GM12878 (cell line): ENCODE measurements at regions not wholly inside any gene's neighbourhood (a gene's known extent, or its start where the extent isn't known, plus 50 kb on each side); places are given as distances from the start of the nearest gene placed in this dataset.

Experiments
- ATAC-seq: fragments of 200-7000 bp; cut with Tn5 transposase; 3 replicates; pipeline ENCODE4 v1.9.1; 2020; ENCODE audit warnings: mild to moderate bottlenecking, moderate library complexity
- BruUV-seq: library from RNA; stranded (reverse); fragments of 400-500 nt; replicated peaks from 2 replicates; lab custom pipeline; 2021; lab: Mats Ljungman, UMichigan
- CTCF ChIA-PET: fragments of 300-600 bp; sonication (Branson Sonifier 250); formaldehyde crosslinking; extraction: SDS; loops from one replicate; lab custom pipeline; 2021; ENCODE audit warnings: inconsistent platforms; lab: Yijun Ruan, JAX
- POLR2A ChIA-PET: fragments of 350-600 bp; formaldehyde crosslinking; extraction: SDS; loops from one replicate; lab custom pipeline; 2021; ENCODE audit warnings: inconsistent platforms; lab: Charles Lee
- RAD21 ChIA-PET: fragments of 300-600 bp; sonication (Branson Sonifier 250); formaldehyde crosslinking; loops from one replicate; lab custom pipeline; 2023; ENCODE audit warnings: antibody characterized with exemption; ENCODE audit not compliant: unreplicated experiment; lab: Charles Lee
- SMC1A ChIA-PET: fragments of 300-600 bp; sonication (Branson Sonifier 250); formaldehyde crosslinking; loops from one replicate; lab custom pipeline; 2023; ENCODE audit not compliant: unreplicated experiment, uncharacterized antibody; lab: Charles Lee
- DNase-seq: peaks from one replicate; pipeline ENCODE4 v3.0.0-alpha.2; 2011; ENCODE audit warnings: low read depth, low spot score
- FAIRE-seq: peaks from 3 replicates; lab custom pipeline; 2011; peaks lifted over from hg19 to GRCh38; lab: Jason Lieb, UNC
- H2AFZ ChIP-seq: 2 replicates; pipeline ENCODE4 v1.6.0; 2011; ENCODE audit warnings: low read depth, low read length, control low read depth; ENCODE audit not compliant: control insufficient read depth
- H3K27ac ChIP-seq: 2 replicates; pipeline ENCODE4 v1.5.1; 2011; ENCODE audit warnings: control low read depth; ENCODE audit not compliant: control insufficient read depth, insufficient read depth
- H3K27me3 ChIP-seq, 2 experiments: replicated peaks in 1 of 2; 2 replicates each; pipeline versions ENCODE4 v1.6.0 to v1.6.1; 2011; ENCODE audit warnings: low read length in 1 of 2; ENCODE audit not compliant: control insufficient read depth in 2 of 2, insufficient read depth in 2 of 2
- H3K36me3 ChIP-seq, 2 experiments: 2 replicates each; pipeline ENCODE4 v1.5.1; 2011; ENCODE audit warnings: low read length in 1 of 2; ENCODE audit not compliant: control insufficient read depth in 2 of 2, insufficient read depth in 2 of 2
- H3K4me1 ChIP-seq: 2 replicates; pipeline ENCODE4 v1.6.1; 2011; ENCODE audit warnings: mild to moderate bottlenecking, low read length, moderate library complexity, mixed read lengths; ENCODE audit not compliant: control insufficient read depth, insufficient read depth
- H3K4me2 ChIP-seq: 2 replicates; pipeline ENCODE4 v1.6.0; 2011; ENCODE audit warnings: control low read depth; ENCODE audit not compliant: control insufficient read depth, insufficient read depth
- H3K4me3 ChIP-seq: fragments of 200-600 bp; sonication (generic); 2 replicates; pipeline ENCODE4 v1.5.1; 2016
- H3K79me2 ChIP-seq: 2 replicates; pipeline ENCODE4 v1.6.0; 2011; ENCODE audit warnings: low read length; ENCODE audit not compliant: control insufficient read depth, insufficient read depth
- H3K9ac ChIP-seq: 2 replicates; pipeline ENCODE4 v1.8.0; 2011; ENCODE audit warnings: low read length, control low read depth, mixed read lengths; ENCODE audit not compliant: control insufficient read depth, insufficient read depth
- H3K9me3 ChIP-seq: replicated peaks from 3 replicates; pipeline ENCODE4 v1.5.1; 2011; ENCODE audit warnings: mild to moderate bottlenecking, low read length; ENCODE audit not compliant: control insufficient read depth, insufficient read depth
- H4K20me1 ChIP-seq: 2 replicates; pipeline ENCODE4 v1.6.0; 2011; ENCODE audit not compliant: control insufficient read depth, insufficient read depth
- ASH2L ChIP-seq: fragments of 300-600, 200-600 bp; sonication (generic); IDR thresholded peaks from 2 replicates; pipeline ENCODE4 v1.6.1; 2017; ENCODE audit warnings: low read depth, mild to moderate bottlenecking, borderline replicate concordance
- BCL11A ChIP-seq: IDR thresholded peaks from 2 replicates; pipeline ENCODE4 v1.6.1; 2011; ENCODE audit warnings: low read depth, low read length
- CHD1 ChIP-seq: IDR thresholded peaks from 2 replicates; pipeline ENCODE4 v1.6.1; 2012; ENCODE audit warnings: low read depth, low read length, improper control_type of control experiment
- ESRRA ChIP-seq: IDR thresholded peaks from 2 replicates; pipeline ENCODE4 v1.6.1; 2012; ENCODE audit warnings: mild to moderate bottlenecking, low read length, improper control_type of control experiment
- IKZF1 ChIP-seq: fragments of 450-650 bp; conservative IDR thresholded peaks from 2 replicates; pipeline ENCODE4 v1.6.1; 2017; ENCODE audit warnings: antibody characterized with exemption, mild to moderate bottlenecking
- IKZF2 ChIP-seq, 2 experiments: fragments of 450-650 bp; IDR thresholded peaks; 2 replicates each; pipeline ENCODE4 v1.6.1; 2017; ENCODE audit warnings: mild to moderate bottlenecking in 2 of 2, moderate library complexity in 2 of 2
- KLF5 ChIP-seq: fragments of 450-650 bp; IDR thresholded peaks from 2 replicates; pipeline ENCODE4 v1.6.1; 2014; ENCODE audit warnings: mild to moderate bottlenecking; ENCODE audit not compliant: partially characterized antibody
- MTA2 ChIP-seq: fragments of 450-650 bp; IDR thresholded peaks from 2 replicates; pipeline ENCODE4 v1.6.1; 2016; ENCODE audit warnings: low read depth, mild to moderate bottlenecking, moderate library complexity
- PAX8 ChIP-seq: fragments of 450-650 bp; IDR thresholded peaks from 2 replicates; pipeline ENCODE4 v1.6.1; 2017; ENCODE audit warnings: mild to moderate bottlenecking, moderate library complexity
- PML ChIP-seq: IDR thresholded peaks from 2 replicates; pipeline ENCODE4 v1.6.1; 2012; ENCODE audit warnings: low read length, inconsistent platforms
- SREBF2 ChIP-seq: IDR thresholded peaks from 2 replicates; pipeline ENCODE4 v1.6.1; 2012; ENCODE audit warnings: mild to moderate bottlenecking, low read length
- SUZ12 ChIP-seq: fragments of 200-600 bp; sonication (generic); IDR thresholded peaks from one replicate; pipeline ENCODE4 v1.6.1; 2018; ENCODE audit warnings: antibody characterized with exemption, mild to moderate bottlenecking; ENCODE audit not compliant: unreplicated experiment
- TAF1 ChIP-seq: IDR thresholded peaks from 2 replicates; pipeline ENCODE4 v1.6.1; 2011; ENCODE audit warnings: mild to moderate bottlenecking, low read depth, low read length, borderline replicate concordance
- ZBED1 ChIP-seq: IDR thresholded peaks from 2 replicates; pipeline ENCODE4 v1.6.1; 2016; ENCODE audit warnings: borderline replicate concordance
- WGBS: methylation state at CpG from one replicate; pipeline ENCODE4 v1.1.6; 2016; ENCODE audit warnings: low lambda C conversion rate; ENCODE audit not compliant: insufficient replicate concordance, insufficient coverage; ENCODE audit errors: missing lambda C conversion rate; 5-methylcytosine and 5-hydroxymethylcytosine counted together
- in situ Hi-C: fragments of 300-500 bp; cut with MboI; formaldehyde crosslinking; loops from 9 replicates; pipeline ENCODE4 v1.14.3; 2018; ENCODE audit warnings: mixed read lengths
- intact Hi-C: fragments of 100-400 bp; cut with micrococcal nuclease; formaldehyde crosslinking; loops from one replicate; pipeline ENCODE4 v1.14.2; 2022; ENCODE audit not compliant: unreplicated experiment
- TF ChIP-seq, protein P1 (sequence below): fragments of 450-650 bp; IDR thresholded peaks from 2 replicates; pipeline ENCODE4 v1.6.1; 2018; ENCODE audit warnings: borderline replicate concordance, mild to moderate bottlenecking; ENCODE audit not compliant: partially characterized antibody
- TF ChIP-seq, protein P2 (sequence below): fragments of 450-650 bp; IDR thresholded peaks from 2 replicates; pipeline ENCODE4 v1.6.1; 2018; ENCODE audit warnings: mild to moderate bottlenecking, low read depth, moderate library complexity; ENCODE audit not compliant: partially characterized antibody
- TF ChIP-seq, protein P3 (sequence below): fragments of 450-650 bp; IDR thresholded peaks from 2 replicates; pipeline ENCODE4 v1.6.1; 2014; ENCODE audit warnings: mild to moderate bottlenecking
- TF ChIP-seq, protein P4 (sequence below): fragments of 150-350 bp; IDR thresholded peaks from 2 replicates; pipeline ENCODE4 v1.6.1; 2016; ENCODE audit warnings: low read depth, low read length

DNA sequence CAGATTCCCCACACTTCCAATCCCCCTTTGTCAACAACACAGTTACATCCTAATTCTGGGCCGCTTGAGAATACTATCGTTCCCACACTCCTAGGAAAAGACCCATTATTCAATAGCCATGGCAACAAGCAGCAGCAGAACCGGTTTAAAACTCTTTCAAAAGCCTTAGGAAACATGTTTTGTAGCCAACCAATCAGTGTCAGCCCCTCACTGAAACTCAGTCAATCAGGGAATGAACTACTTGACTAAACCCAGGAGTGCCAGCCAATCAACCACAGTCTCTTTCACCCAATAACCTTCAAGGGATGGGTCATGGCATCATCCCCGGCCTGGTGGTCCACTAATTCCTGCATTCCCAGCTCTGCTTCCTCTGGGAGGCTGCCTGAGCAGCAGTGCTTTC lies 204.8 kb upstream of the HS6ST1 start:
- H3K27ac ChIP-seq: no peak overlapping the region
- SMC1A ChIA-PET: no interaction called here
- WGBS: 37% methylated on average over 4 of the region's 4 CpGs
- ATAC-seq (no peak), DNase-seq (no peak), FAIRE-seq (no peak)
- in situ Hi-C loops (no loop called here), intact Hi-C loops (no loop called here)
- no peaks in the 10 kb centered on the region; the same call in 2 of the 3 replicates for H3K9me3 ChIP-seq
- RAD21 ChIA-PET: no interaction called here
- TF ChIP-seq IKZF1 (no peak), CHD1 (no peak), IKZF2 (IDR thresholded peaks at IDR 0.05) (no peak), ZBED1 (no peak), ESRRA (no peak), BCL11A (no peak), PML (no peak), SUZ12 (no peak), KLF5 (no peak), ASH2L (no peak), TAF1 (no peak), MTA2 (no peak), SREBF2 (no peak), PAX8 (no peak)
- TF ChIP-seq, protein P1, sequence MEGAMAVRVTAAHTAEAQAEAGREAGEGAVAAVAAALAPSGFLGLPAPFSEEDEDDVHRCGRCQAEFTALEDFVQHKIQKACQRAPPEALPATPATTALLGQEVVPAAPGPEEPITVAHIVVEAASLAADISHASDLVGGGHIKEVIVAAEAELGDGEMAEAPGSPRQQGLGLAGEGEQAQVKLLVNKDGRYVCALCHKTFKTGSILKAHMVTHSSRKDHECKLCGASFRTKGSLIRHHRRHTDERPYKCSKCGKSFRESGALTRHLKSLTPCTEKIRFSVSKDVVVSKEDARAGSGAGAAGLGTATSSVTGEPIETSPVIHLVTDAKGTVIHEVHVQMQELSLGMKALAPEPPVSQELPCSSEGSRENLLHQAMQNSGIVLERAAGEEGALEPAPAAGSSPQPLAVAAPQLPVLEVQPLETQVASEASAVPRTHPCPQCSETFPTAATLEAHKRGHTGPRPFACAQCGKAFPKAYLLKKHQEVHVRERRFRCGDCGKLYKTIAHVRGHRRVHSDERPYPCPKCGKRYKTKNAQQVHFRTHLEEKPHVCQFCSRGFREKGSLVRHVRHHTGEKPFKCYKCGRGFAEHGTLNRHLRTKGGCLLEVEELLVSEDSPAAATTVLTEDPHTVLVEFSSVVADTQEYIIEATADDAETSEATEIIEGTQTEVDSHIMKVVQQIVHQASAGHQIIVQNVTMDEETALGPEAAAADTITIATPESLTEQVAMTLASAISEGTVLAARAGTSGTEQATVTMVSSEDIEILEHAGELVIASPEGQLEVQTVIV: no peak
- TF ChIP-seq, protein P2, sequence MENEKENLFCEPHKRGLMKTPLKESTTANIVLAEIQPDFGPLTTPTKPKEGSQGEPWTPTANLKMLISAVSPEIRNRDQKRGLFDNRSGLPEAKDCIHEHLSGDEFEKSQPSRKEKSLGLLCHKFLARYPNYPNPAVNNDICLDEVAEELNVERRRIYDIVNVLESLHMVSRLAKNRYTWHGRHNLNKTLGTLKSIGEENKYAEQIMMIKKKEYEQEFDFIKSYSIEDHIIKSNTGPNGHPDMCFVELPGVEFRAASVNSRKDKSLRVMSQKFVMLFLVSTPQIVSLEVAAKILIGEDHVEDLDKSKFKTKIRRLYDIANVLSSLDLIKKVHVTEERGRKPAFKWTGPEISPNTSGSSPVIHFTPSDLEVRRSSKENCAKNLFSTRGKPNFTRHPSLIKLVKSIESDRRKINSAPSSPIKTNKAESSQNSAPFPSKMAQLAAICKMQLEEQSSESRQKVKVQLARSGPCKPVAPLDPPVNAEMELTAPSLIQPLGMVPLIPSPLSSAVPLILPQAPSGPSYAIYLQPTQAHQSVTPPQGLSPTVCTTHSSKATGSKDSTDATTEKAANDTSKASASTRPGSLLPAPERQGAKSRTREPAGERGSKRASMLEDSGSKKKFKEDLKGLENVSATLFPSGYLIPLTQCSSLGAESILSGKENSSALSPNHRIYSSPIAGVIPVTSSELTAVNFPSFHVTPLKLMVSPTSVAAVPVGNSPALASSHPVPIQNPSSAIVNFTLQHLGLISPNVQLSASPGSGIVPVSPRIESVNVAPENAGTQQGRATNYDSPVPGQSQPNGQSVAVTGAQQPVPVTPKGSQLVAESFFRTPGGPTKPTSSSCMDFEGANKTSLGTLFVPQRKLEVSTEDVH: no peak
- TF ChIP-seq, protein P3, sequence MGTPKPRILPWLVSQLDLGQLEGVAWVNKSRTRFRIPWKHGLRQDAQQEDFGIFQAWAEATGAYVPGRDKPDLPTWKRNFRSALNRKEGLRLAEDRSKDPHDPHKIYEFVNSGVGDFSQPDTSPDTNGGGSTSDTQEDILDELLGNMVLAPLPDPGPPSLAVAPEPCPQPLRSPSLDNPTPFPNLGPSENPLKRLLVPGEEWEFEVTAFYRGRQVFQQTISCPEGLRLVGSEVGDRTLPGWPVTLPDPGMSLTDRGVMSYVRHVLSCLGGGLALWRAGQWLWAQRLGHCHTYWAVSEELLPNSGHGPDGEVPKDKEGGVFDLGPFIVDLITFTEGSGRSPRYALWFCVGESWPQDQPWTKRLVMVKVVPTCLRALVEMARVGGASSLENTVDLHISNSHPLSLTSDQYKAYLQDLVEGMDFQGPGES: no peak
- TF ChIP-seq, protein P4, sequence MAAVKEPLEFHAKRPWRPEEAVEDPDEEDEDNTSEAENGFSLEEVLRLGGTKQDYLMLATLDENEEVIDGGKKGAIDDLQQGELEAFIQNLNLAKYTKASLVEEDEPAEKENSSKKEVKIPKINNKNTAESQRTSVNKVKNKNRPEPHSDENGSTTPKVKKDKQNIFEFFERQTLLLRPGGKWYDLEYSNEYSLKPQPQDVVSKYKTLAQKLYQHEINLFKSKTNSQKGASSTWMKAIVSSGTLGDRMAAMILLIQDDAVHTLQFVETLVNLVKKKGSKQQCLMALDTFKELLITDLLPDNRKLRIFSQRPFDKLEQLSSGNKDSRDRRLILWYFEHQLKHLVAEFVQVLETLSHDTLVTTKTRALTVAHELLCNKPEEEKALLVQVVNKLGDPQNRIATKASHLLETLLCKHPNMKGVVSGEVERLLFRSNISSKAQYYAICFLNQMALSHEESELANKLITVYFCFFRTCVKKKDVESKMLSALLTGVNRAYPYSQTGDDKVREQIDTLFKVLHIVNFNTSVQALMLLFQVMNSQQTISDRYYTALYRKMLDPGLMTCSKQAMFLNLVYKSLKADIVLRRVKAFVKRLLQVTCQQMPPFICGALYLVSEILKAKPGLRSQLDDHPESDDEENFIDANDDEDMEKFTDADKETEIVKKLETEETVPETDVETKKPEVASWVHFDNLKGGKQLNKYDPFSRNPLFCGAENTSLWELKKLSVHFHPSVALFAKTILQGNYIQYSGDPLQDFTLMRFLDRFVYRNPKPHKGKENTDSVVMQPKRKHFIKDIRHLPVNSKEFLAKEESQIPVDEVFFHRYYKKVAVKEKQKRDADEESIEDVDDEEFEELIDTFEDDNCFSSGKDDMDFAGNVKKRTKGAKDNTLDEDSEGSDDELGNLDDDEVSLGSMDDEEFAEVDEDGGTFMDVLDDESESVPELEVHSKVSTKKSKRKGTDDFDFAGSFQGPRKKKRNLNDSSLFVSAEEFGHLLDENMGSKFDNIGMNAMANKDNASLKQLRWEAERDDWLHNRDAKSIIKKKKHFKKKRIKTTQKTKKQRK: no peak
- no peaks in the 10 kb centered on the region for H3K36me3 ChIP-seq
- H3K79me2 ChIP-seq: no peaks in the 10 kb centered on the region
- no peaks in the 10 kb centered on the region for H4K20me1 ChIP-seq
- H3K4me1 ChIP-seq: peaks cover 11% of the 10 kb centered on the region
- no peak overlapping the region for H2AFZ ChIP-seq
- H3K4me2 ChIP-seq: no peak overlapping the region
- no peak overlapping the region for H3K4me3 ChIP-seq
- no TSS peak for BruUV-seq
- POLR2A ChIA-PET: no interaction called here
- no peak overlapping the region for H3K9ac ChIP-seq
- no peaks in the 10 kb centered on the region; a peak in 1 of 4 replicates for H3K27me3 ChIP-seq
- CTCF ChIA-PET: no interaction called here
